ENCODE measurements at regions not wholly inside any gene's neighbourhood (a gene's known extent, or its start where the extent isn't known, plus 50 kb on each side); places are given as distances from the start of the nearest gene placed in this dataset.

DNA sequence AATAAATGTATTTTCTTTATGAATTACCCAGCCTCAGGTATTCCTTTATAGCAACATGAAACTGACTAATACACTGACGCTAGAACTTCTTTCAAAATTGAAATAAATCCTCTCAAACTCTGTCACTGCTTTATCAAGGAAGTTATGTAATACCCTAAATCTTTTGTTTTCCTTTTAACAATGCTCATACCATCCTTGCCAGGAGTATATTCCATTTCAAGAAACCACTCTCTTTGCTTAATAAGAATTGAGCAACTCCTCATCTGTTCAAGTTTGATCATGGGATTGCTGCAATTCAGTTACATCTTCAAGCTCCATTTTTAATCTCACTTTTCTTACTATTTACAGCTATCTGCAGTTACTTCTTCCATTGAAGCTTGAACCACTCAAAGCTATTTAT is 707.6 kb upstream of the MARCKS start:
- no peak for DNase-seq (ENCODE audit: extremely low spot score)
- ChIA-PET POLR2A (no interaction called here), CTCF (no interaction called here)
- TF ChIP-seq, protein P1, sequence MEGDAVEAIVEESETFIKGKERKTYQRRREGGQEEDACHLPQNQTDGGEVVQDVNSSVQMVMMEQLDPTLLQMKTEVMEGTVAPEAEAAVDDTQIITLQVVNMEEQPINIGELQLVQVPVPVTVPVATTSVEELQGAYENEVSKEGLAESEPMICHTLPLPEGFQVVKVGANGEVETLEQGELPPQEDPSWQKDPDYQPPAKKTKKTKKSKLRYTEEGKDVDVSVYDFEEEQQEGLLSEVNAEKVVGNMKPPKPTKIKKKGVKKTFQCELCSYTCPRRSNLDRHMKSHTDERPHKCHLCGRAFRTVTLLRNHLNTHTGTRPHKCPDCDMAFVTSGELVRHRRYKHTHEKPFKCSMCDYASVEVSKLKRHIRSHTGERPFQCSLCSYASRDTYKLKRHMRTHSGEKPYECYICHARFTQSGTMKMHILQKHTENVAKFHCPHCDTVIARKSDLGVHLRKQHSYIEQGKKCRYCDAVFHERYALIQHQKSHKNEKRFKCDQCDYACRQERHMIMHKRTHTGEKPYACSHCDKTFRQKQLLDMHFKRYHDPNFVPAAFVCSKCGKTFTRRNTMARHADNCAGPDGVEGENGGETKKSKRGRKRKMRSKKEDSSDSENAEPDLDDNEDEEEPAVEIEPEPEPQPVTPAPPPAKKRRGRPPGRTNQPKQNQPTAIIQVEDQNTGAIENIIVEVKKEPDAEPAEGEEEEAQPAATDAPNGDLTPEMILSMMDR (IDR thresholded peaks at IDR 0.05; ENCODE audit: control extremely low read depth, extremely low read depth, low read depth, missing control alignments): no peak

GRCh38 chr6:113160306-113161017 is 696.7 kb upstream of the MARCKS start:
- POLR2A ChIA-PET: no interaction called here
- CTCF ChIA-PET: no interaction called here
- TF ChIP-seq, protein P1 (IDR thresholded peaks at IDR 0.05; ENCODE audit: control extremely low read depth, extremely low read depth, low read depth, missing control alignments): no peak
- no peak for DNase-seq (ENCODE audit: extremely low spot score)

DNA sequence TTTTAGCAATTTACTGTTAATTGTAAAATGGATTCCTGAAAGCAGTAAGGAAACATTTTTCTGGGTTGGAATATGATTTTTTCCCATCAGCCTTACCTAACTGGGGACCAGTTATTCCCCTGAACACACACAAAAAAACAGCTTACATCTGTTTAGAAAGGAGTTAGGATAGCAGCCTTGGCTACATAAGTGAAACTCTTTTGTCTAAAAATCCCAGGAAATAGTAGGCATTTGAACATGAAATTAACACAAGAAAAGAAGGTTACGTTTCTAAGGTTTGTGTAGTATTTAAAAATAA is 696.2 kb upstream of the MARCKS start:
- POLR2A ChIA-PET: no interaction called here
- DNase-seq (ENCODE audit: extremely low spot score): no peak
- TF ChIP-seq, protein P1 (IDR thresholded peaks at IDR 0.05; ENCODE audit: control extremely low read depth, extremely low read depth, low read depth, missing control alignments): no peak
- CTCF ChIA-PET: no interaction called here

DNA sequence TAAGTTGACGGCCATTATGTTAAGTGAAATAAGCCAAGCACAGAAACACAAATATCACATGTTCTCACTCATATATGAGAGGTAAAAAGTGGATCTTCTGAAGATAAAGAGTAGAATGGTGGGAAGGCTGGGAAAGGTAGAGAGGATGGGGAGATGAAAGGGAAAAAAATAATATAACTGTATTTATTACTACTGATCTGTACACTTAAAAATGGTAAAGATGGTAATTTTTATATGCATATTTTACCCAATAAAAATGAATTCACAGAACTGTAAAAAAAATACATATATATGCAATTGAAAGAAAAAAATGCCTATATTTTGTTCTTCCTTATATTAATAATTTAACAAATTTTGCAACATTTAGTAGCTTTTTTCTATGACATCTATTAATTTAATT is 694.4 kb upstream of the MARCKS start:
- ChIA-PET CTCF (no interaction called here), POLR2A (no interaction called here)
- TF ChIP-seq, protein P1 (IDR thresholded peaks at IDR 0.05; ENCODE audit: control extremely low read depth, extremely low read depth, low read depth, missing control alignments): no peak
- no peak for DNase-seq (ENCODE audit: extremely low spot score)

DNA sequence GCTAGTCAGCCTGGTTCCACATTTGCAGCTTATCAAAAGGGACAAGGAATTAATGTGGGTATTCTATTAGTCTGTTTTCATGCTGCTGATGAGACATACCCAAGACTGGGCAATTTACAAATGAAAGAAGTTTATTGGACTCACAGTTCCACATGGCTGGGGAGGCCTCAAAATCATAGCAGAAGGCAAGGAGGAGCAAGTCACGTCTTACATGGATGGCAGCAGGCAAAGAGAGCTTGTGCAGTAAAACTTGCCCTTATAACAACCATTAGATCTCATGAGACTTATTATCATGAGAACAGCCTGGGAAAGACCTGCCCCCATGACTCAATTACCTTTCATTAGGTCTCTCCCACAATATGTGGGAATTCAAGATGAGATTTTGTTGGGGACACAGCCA is 689.1 kb upstream of the MARCKS start:
- CTCF ChIA-PET: interaction anchor here (2.3 kb wide), 1 partner anchor 12 kb away, joined by 5 read pairs; no protein-coding TSS in a partner anchor

DNA sequence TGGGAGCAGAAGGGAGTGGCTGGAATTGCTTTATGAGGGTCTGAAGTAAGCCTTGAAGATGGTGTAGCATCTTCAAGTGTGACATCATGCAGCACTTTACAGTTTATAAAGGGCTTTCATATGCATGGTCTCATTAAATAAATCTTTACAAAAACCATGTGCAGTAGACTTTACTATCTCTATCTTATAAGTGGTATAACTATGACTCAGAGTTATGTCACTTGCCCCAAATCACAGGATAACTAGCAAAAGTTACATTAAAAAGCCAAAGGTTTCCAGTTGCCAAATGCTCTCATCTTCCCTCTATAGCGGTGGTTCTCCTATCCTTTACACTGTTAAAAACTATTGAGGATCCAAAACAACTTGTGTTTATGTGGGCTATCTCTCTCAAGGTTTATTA is 687.7 kb upstream of the MARCKS start:
- ChIA-PET POLR2A (no interaction called here), CTCF (no interaction called here)
- DNase-seq (ENCODE audit: extremely low spot score): no peak
- TF ChIP-seq, protein P1 (IDR thresholded peaks at IDR 0.05; ENCODE audit: control extremely low read depth, extremely low read depth, low read depth, missing control alignments): no peak

More for the DNA sequence above, 689.1 kb upstream of the MARCKS start:
- POLR2A ChIA-PET: no interaction called here
- no peak for DNase-seq (ENCODE audit: extremely low spot score)
- TF ChIP-seq, protein P1 (IDR thresholded peaks at IDR 0.05; ENCODE audit: control extremely low read depth, extremely low read depth, low read depth, missing control alignments): no peak

GRCh38 chr6:113170454-113170853 is 686.7 kb upstream of the MARCKS start:
- ChIA-PET CTCF (no interaction called here), POLR2A (no interaction called here)
- DNase-seq (ENCODE audit: extremely low spot score): no peak

More at GRCh38 chr6:113170454-113170853, 686.7 kb upstream of the MARCKS start:
- TF ChIP-seq, protein P1 (IDR thresholded peaks at IDR 0.05; ENCODE audit: control extremely low read depth, extremely low read depth, low read depth, missing control alignments): no peak

All from GM10248 (cell line).